ENCODE measurements at regions not wholly inside any gene's neighbourhood (a gene's known extent, or its start where the extent isn't known, plus 50 kb on each side); places are given as distances from the start of the nearest gene placed in this dataset.

- CTCF ChIA-PET, result interaction anchor here (2.9 kb wide), 1 partner anchor 27 kb away, joined by 8 read pairs; no protein-coding TSS in a partner anchor
- POLR2A ChIA-PET, result interaction anchor here (0.6 kb wide), 1 partner anchor 88 kb away, joined by 3 read pairs; the partner anchor contains the start of genes KLHL28 and TOGARAM1
- ATAC-seq (peak in 1 of 2 experiments; percentile 57; a peak in 3 of 6 replicates), FAIRE-seq (no peak), DNase-seq (ENCODE audit: low read depth in 1 of 2, low spot score in 1 of 2) (no peak)
- H3K9me3 ChIP-seq, result no peaks in the 10 kb centered on the region
- WGBS (ENCODE audit: missing lambda C conversion rate), result 12% methylated on average over 10 of the region's 10 CpGs
- TF ChIP-seq CHD2 (IDR thresholded peaks at IDR 0.05; ENCODE audit: low read length, partially characterized antibody) (no peak), KDM5A (IDR thresholded peaks at IDR 0.05) (no peak), ZNF302 (CRISPR knock-in tag; IDR thresholded peaks at IDR 0.05) (no peak), NR3C1 (IDR thresholded peaks at IDR 0.05) (no peak), BHLHE40 (IDR thresholded peaks at IDR 0.05; ENCODE audit: low read depth, low read length) (no peak), CEBPB (IDR thresholded peaks at IDR 0.05) (no peak)
- no peaks in the 10 kb centered on the region for H3K4me1 ChIP-seq
- no peak overlapping the region for H3K27ac ChIP-seq
- H3K4me2 ChIP-seq, result peak overlapping the region; percentile 63
- H3K4me3 ChIP-seq, result peak overlapping the region; percentile 23; the same call in 1 of the 3 replicates
Observed at GRCh38 chr14:44873536-44873935, 88.2 kb downstream of the KLHL28 start.

DNA sequence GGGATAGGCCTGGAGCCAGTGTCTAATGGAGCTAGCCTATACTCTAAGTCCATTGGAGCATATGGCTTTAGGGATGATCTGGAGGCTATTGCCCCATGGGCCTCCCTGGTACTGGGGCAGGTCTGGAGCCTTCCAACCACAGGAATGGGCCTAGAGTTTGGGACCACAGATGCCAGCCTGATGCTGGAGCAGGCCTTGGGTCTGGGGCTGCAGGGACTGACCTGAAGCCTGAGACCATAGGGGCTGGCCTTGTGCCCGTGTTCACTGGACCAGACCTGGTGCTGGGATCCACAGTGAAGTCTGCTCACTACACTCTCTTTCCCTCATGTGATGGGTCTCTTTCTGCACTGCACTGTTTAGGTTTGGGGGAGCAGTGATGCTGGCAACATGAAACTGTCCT, 95.0 kb downstream of the KLHL28 start:
- TF ChIP-seq ZNF302 (CRISPR knock-in tag; IDR thresholded peaks at IDR 0.05) (no peak), NFE2L2 (conservative IDR thresholded peaks at IDR 0.05; ENCODE audit: low read length) (no peak), ATOH8 (CRISPR knock-in tag; IDR thresholded peaks at IDR 0.05; ENCODE audit: low read depth) (no peak), EP300 (IDR thresholded peaks at IDR 0.05) (no peak), POLR2A (IDR thresholded peaks at IDR 0.05; ENCODE audit: low read length) (no peak), JUN (IDR thresholded peaks at IDR 0.05) (no peak), KDM1A (IDR thresholded peaks at IDR 0.05; ENCODE audit: low read depth) (no peak)
- Histone ChIP-seq H3K4me3 (no peak overlapping the region), H3K4me1 (no peaks in the 10 kb centered on the region), H3K4me2 (no peak overlapping the region), H3K9me3 (no peaks in the 10 kb centered on the region), H3K27ac (no peak overlapping the region)
- WGBS (ENCODE audit: missing lambda C conversion rate), result 23% methylated on average over 1 of the region's 1 CpG
- FAIRE-seq, result no peak
- ChIA-PET POLR2A (no interaction called here), CTCF (no interaction called here)
- no peak for DNase-seq (ENCODE audit: low read depth in 1 of 2, low spot score in 1 of 2)
- ATAC-seq, result no peak; a peak in 1 of 6 replicates

DNA sequence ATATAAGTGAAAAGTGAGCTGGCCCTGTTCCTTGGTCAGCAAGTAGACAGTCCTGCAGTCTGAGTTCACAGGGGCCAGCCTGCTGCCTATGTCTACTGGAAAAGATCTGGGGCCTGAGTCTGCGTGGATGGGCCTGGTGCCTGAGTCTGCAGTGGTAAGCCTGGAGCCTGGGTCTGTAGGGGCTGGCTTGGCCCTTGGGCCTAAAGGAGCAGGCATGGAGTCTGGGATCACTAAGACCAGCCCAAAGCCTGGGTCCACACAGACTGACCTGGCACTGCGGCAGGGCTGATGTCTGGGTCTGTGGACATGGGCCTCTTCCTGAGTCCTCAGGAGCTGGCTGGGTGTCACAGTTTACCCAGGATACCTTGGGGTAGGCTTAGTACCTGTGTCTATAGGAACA, 95.4 kb downstream of the KLHL28 start:
- H3K9me3 ChIP-seq, result no peaks in the 10 kb centered on the region
- no peak for FAIRE-seq
- CTCF ChIA-PET, result no interaction called here
- no peak for DNase-seq (ENCODE audit: low read depth in 1 of 2, low spot score in 1 of 2)
- POLR2A ChIA-PET, result no interaction called here
- 88% methylated on average over 2 of the region's 2 CpGs for WGBS (ENCODE audit: missing lambda C conversion rate)
- H3K4me1 ChIP-seq, result no peaks in the 10 kb centered on the region
- H3K27ac ChIP-seq, result no peak overlapping the region
- H3K4me2 ChIP-seq, result no peak overlapping the region
- TF ChIP-seq CHD2 (IDR thresholded peaks at IDR 0.05; ENCODE audit: low read length, partially characterized antibody) (no peak), ESRRA (IDR thresholded peaks at IDR 0.05; ENCODE audit: borderline replicate concordance, low read length) (no peak), JUN (IDR thresholded peaks at IDR 0.05) (no peak), USF2 (IDR thresholded peaks at IDR 0.05) (no peak), RFX5 (IDR thresholded peaks at IDR 0.05) (no peak), RARB (CRISPR knock-in tag; IDR thresholded peaks at IDR 0.05) (no peak), ZFP36 (IDR thresholded peaks at IDR 0.05; ENCODE audit: borderline replicate concordance, partially characterized antibody) (no peak), FOSB (CRISPR knock-in tag; IDR thresholded peaks at IDR 0.05) (no peak), EHMT2 (IDR thresholded peaks at IDR 0.05; ENCODE audit: low read depth) (no peak), HMGXB4 (CRISPR knock-in tag; IDR thresholded peaks at IDR 0.05; ENCODE audit: borderline replicate concordance) (no peak), CTCF (IDR thresholded peaks at IDR 0.05) (no peak), RNF2 (IDR thresholded peaks at IDR 0.05; ENCODE audit: borderline replicate concordance, low read depth) (no peak), TFCP2L1 (CRISPR knock-in tag; IDR thresholded peaks at IDR 0.05) (no peak), RAD21 (conservative IDR thresholded peaks at IDR 0.05 in 1 of 2, IDR thresholded peaks at IDR 0.05 in 1 of 2) (no peak), NFE2L2 (conservative IDR thresholded peaks at IDR 0.05; ENCODE audit: low read length) (no peak), MAFK (IDR thresholded peaks at IDR 0.05; ENCODE audit: partially characterized antibody) (no peak), PBX3 (IDR thresholded peaks at IDR 0.05) (no peak), EHF (CRISPR knock-in tag; IDR thresholded peaks at IDR 0.05) (no peak)
- TF ChIP-seq, protein P1, sequence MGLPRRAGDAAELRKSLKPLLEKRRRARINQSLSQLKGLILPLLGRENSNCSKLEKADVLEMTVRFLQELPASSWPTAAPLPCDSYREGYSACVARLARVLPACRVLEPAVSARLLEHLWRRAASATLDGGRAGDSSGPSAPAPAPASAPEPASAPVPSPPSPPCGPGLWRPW (IDR thresholded peaks at IDR 0.05), result no peak
- H3K4me3 ChIP-seq, result no peak overlapping the region
- no peak for ATAC-seq
